ENCODE measurements at regions not wholly inside any gene's neighbourhood (a gene's known extent, or its start where the extent isn't known, plus 50 kb on each side); places are given as distances from the start of the nearest gene placed in this dataset.

GRCh38 chr7:53413021-53413420 lies 377.6 kb downstream of the POM121L12 start:
- TF ChIP-seq CTCF (IDR thresholded peaks at IDR 0.05), result no peak
- TF ChIP-seq, protein P1, sequence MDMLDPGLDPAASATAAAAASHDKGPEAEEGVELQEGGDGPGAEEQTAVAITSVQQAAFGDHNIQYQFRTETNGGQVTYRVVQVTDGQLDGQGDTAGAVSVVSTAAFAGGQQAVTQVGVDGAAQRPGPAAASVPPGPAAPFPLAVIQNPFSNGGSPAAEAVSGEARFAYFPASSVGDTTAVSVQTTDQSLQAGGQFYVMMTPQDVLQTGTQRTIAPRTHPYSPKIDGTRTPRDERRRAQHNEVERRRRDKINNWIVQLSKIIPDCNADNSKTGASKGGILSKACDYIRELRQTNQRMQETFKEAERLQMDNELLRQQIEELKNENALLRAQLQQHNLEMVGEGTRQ (CRISPR knock-in tag; IDR thresholded peaks at IDR 0.05), result no peak
- TF ChIP-seq, protein P2, sequence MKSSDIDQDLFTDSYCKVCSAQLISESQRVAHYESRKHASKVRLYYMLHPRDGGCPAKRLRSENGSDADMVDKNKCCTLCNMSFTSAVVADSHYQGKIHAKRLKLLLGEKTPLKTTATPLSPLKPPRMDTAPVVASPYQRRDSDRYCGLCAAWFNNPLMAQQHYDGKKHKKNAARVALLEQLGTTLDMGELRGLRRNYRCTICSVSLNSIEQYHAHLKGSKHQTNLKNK (CRISPR knock-in tag; IDR thresholded peaks at IDR 0.05), result no peak

All from WTC11 (cell line).